Activated naive CD8-positive, alpha-beta T cell treated with anti-CD3 and anti-CD28 coated beads, Interleukin-2, amount 50 U/mL, for 24 hours (primary cell): ENCODE measurements at regions not wholly inside any gene's neighbourhood (a gene's known extent, or its start where the extent isn't known, plus 50 kb on each side); places are given as distances from the start of the nearest gene placed in this dataset.

Source experiments
- ATAC-seq: fragments of 150-1000 bp; cut with Tn5 transposase; one replicate; pipeline ENCODE4 v1.10.0; 2021
- DNase-seq: peaks from one replicate; pipeline ENCODE4 v3.0.0; 2021
- H3K27ac Mint-ChIP-seq: one replicate; pipeline ENCODE4 v1.8.0; 2021; ENCODE audit warnings: mild to moderate bottlenecking, mixed read lengths
- H3K27me3 Mint-ChIP-seq: one replicate; pipeline ENCODE4 v1.8.0; 2021; ENCODE audit warnings: mixed read lengths
- H3K36me3 Mint-ChIP-seq: one replicate; pipeline ENCODE4 v1.8.0; 2021; ENCODE audit warnings: low read depth, mixed read lengths
- H3K4me1 Mint-ChIP-seq: one replicate; pipeline ENCODE4 v1.8.0; 2021; ENCODE audit warnings: mixed read lengths
- H3K4me3 Mint-ChIP-seq: one replicate; pipeline ENCODE4 v1.8.0; 2021; ENCODE audit warnings: mild to moderate bottlenecking, moderate library complexity, mixed read lengths
- H3K9me3 Mint-ChIP-seq: one replicate; pipeline ENCODE4 v1.8.0; 2021; ENCODE audit warnings: mixed read lengths

GRCh38 chr2:42842466-42842865 is 50.1 kb upstream of the HAAO start:
- no peak for DNase-seq
- no peak overlapping the region for H3K4me3 Mint-ChIP-seq
- no peaks in the 10 kb centered on the region for H3K9me3 Mint-ChIP-seq
- no peaks in the 10 kb centered on the region for H3K4me1 Mint-ChIP-seq
- no peak for ATAC-seq
- H3K27ac Mint-ChIP-seq = no peak overlapping the region
- no peaks in the 10 kb centered on the region for H3K36me3 Mint-ChIP-seq
- no peaks in the 10 kb centered on the region for H3K27me3 Mint-ChIP-seq
